Erythroblast (primary cell): ENCODE measurements at regions not wholly inside any gene's neighbourhood (a gene's known extent, or its start where the extent isn't known, plus 50 kb on each side); places are given as distances from the start of the nearest gene placed in this dataset.
"Not testable (repeated sequence)": the region's sequence is repeated elsewhere in the genome, so short reads cannot be mapped to it uniquely, and the experiment has no call there.

Source experiments
- DNase-seq, 2 experiments: peaks; one replicate each; lab custom pipeline; 2025; lab: John Stamatoyannopoulos, UW
- GATA1 ChIP-seq: IDR thresholded peaks from 2 replicates; pipeline ENCODE4 v1.6.1; 2011; ENCODE audit warnings: low read depth, mild to moderate bottlenecking, control low read depth, low read length, moderate library complexity
- POLR2A ChIP-seq: IDR thresholded peaks from 2 replicates; pipeline ENCODE4 v1.6.1; 2011; ENCODE audit warnings: mild to moderate bottlenecking, low read length

GRCh38 chr14:53715193-53715721 lies 241.4 kb downstream of the BMP4 start:
- TF ChIP-seq POLR2A (no peak), GATA1 (no peak)
- DNase-seq = no peak

- TF ChIP-seq GATA1 (no peak), POLR2A (no peak)
- DNase-seq = no peak
Observed at GRCh38 chr14:53714495-53715192, 242.0 kb downstream of the BMP4 start.

GRCh38 chr14:53712901-53713300 lies 243.7 kb downstream of the BMP4 start:
- DNase-seq = not testable (repeated sequence)

- TF ChIP-seq GATA1 (no peak), POLR2A (no peak)
- no peak for DNase-seq
Observed at GRCh38 chr14:53711205-53711604, 245.4 kb downstream of the BMP4 start.

GRCh38 chr14:53710615-53711014 lies 246.0 kb downstream of the BMP4 start:
- DNase-seq = no peak
- TF ChIP-seq POLR2A (no peak), GATA1 (no peak)

GRCh38 chr14:53709381-53709780 lies 247.2 kb downstream of the BMP4 start:
- DNase-seq = no peak
- TF ChIP-seq POLR2A (no peak), GATA1 (no peak)

- DNase-seq = no peak
- TF ChIP-seq GATA1 = no peak
- TF ChIP-seq POLR2A = no peak
Observed at GRCh38 chr14:53703457-53703856, 253.2 kb downstream of the BMP4 start.

- TF ChIP-seq POLR2A (no peak), GATA1 (no peak)
- no peak for DNase-seq
Observed at GRCh38 chr14:53701108-53701875, 255.3 kb downstream of the BMP4 start.

GRCh38 chr14:53696217-53696965 lies 260.2 kb downstream of the BMP4 start:
- DNase-seq = no peak

GRCh38 chr14:53695692-53696214 lies 260.9 kb downstream of the BMP4 start:
- TF ChIP-seq POLR2A (no peak), GATA1 (no peak)

More at GRCh38 chr14:53696217-53696965, 260.2 kb downstream of the BMP4 start:
- TF ChIP-seq GATA1 = no peak
- no peak for TF ChIP-seq POLR2A

GRCh38 chr14:53692885-53693284 lies 263.7 kb downstream of the BMP4 start:
- no peak for DNase-seq
- TF ChIP-seq POLR2A = no peak
- no peak for TF ChIP-seq GATA1

More at GRCh38 chr14:53695692-53696214, 260.9 kb downstream of the BMP4 start:
- DNase-seq = no peak

- DNase-seq = no peak
- TF ChIP-seq POLR2A = no peak
- TF ChIP-seq GATA1 = no peak
Observed at GRCh38 chr14:53692451-53692850, 264.2 kb downstream of the BMP4 start.

- no peak for DNase-seq
- no peak for TF ChIP-seq GATA1
- no peak for TF ChIP-seq POLR2A
Observed at GRCh38 chr14:53683229-53683628, 273.4 kb downstream of the BMP4 start.

GRCh38 chr14:53672526-53672925 lies 284.1 kb downstream of the BMP4 start:
- TF ChIP-seq POLR2A = no peak
- no peak for DNase-seq
